GM23248 (cell line): ENCODE measurements at regions not wholly inside any gene's neighbourhood (a gene's known extent, or its start where the extent isn't known, plus 50 kb on each side); places are given as distances from the start of the nearest gene placed in this dataset.

ENCODE experiments used
- DNase-seq: peaks from one replicate; pipeline ENCODE4 v3.0.0-alpha.2; 2015
- H2AFZ ChIP-seq: fragments of 200-600 bp; sonication (generic); 2 replicates; pipeline ENCODE4 v1.6.1; 2016; ENCODE audit warnings: antibody characterized with exemption
- H3F3A ChIP-seq: fragments of 200-600 bp; sonication (generic); 2 replicates; pipeline ENCODE4 v1.6.1; 2016; ENCODE audit warnings: mild to moderate bottlenecking, antibody characterized with exemption, mixed run types; ENCODE audit not compliant: insufficient read depth
- H3K27ac ChIP-seq: fragments of 200-600 bp; sonication (generic); 2 replicates; pipeline ENCODE4 v1.5.1; 2016; ENCODE audit warnings: mild to moderate bottlenecking
- H3K27me3 ChIP-seq: fragments of 200-600 bp; sonication (generic); replicated peaks from 2 replicates; pipeline ENCODE4 v1.6.1; 2016; ENCODE audit warnings: mild to moderate bottlenecking; ENCODE audit not compliant: insufficient read depth
- H3K36me3 ChIP-seq: fragments of 200-600 bp; sonication (generic); 2 replicates; pipeline ENCODE4 v1.6.1; 2016; ENCODE audit warnings: low read depth, mild to moderate bottlenecking
- H3K4me1 ChIP-seq: fragments of 200-600 bp; sonication (generic); 2 replicates; pipeline ENCODE4 v1.6.1; 2016; ENCODE audit warnings: mild to moderate bottlenecking; ENCODE audit not compliant: insufficient read depth
- H3K4me2 ChIP-seq: fragments of 200-600 bp; sonication (generic); one replicate; pipeline ENCODE4 v1.6.1; 2016; ENCODE audit warnings: mild to moderate bottlenecking; ENCODE audit not compliant: unreplicated experiment
- H3K4me3 ChIP-seq: fragments of 200-600 bp; sonication (generic); 2 replicates; pipeline ENCODE4 v1.5.1; 2016; ENCODE audit warnings: mild to moderate bottlenecking
- H3K79me2 ChIP-seq: fragments of 200-600 bp; sonication (generic); 2 replicates; pipeline ENCODE4 v1.6.1; 2016; ENCODE audit warnings: mild to moderate bottlenecking; ENCODE audit not compliant: insufficient read depth
- H3K9ac ChIP-seq: fragments of 200-600 bp; sonication (generic); 2 replicates; pipeline ENCODE4 v1.6.1; 2016; ENCODE audit warnings: mild to moderate bottlenecking
- H3K9me2 ChIP-seq: fragments of 200-600 bp; sonication (generic); 2 replicates; pipeline ENCODE4 v1.6.1; 2016; ENCODE audit warnings: mixed run types, mild to moderate bottlenecking, moderate library complexity; ENCODE audit not compliant: insufficient read depth
- H3K9me3 ChIP-seq: fragments of 200-600 bp; sonication (generic); one replicate; pipeline ENCODE4 v1.6.1; 2017; ENCODE audit warnings: low read depth
- H4K20me1 ChIP-seq: fragments of 200-600 bp; sonication (generic); 2 replicates; pipeline ENCODE4 v1.6.0; 2016; ENCODE audit not compliant: insufficient read depth
- EZH2 ChIP-seq: fragments of 200-600 bp; sonication (generic); IDR thresholded peaks from 2 replicates; pipeline ENCODE4 v1.6.1; 2018; ENCODE audit warnings: antibody characterized with exemption, mild to moderate bottlenecking; ENCODE audit not compliant: insufficient read depth, poor library complexity, severe bottlenecking
- EZH2phosphoT487 ChIP-seq: fragments of 200-600 bp; sonication (generic); IDR thresholded peaks from 2 replicates; pipeline ENCODE4 v1.6.1; 2018; ENCODE audit warnings: antibody characterized with exemption, moderate library complexity, mild to moderate bottlenecking, low read depth; ENCODE audit not compliant: insufficient read depth
- WGBS, 2 experiments: methylation state at CpG; one replicate each; pipeline ENCODE4 v1.1.6; 2015 to 2017; ENCODE audit warnings: low lambda C conversion rate in 2 of 2, low coverage in 1 of 2; ENCODE audit errors: missing lambda C conversion rate in 2 of 2; 5-methylcytosine and 5-hydroxymethylcytosine counted together
- in situ Hi-C: fragments of 300-500 bp; cut with MboI; formaldehyde crosslinking; loops from 2 replicates; pipeline ENCODE4 v1.15.0; 2020

- Histone ChIP-seq H3K4me2 (no peak overlapping the region), H3K27me3 (no peaks in the 10 kb centered on the region), H3K9me2 (no peaks in the 10 kb centered on the region), H3K9me3 (no peaks in the 10 kb centered on the region), H3K79me2 (no peaks in the 10 kb centered on the region), H4K20me1 (no peaks in the 10 kb centered on the region), H3K4me1 (no peaks in the 10 kb centered on the region), H3K4me3 (no peak overlapping the region), H2AFZ (no peak overlapping the region), H3F3A (no peaks in the 10 kb centered on the region), H3K27ac (no peak overlapping the region), H3K36me3 (no peaks in the 10 kb centered on the region), H3K9ac (no peak overlapping the region)
- WGBS, 2 experiments: 45 to 52% methylated on average over 5 of the region's 5 CpGs
- no peak for TF ChIP-seq EZH2
- TF ChIP-seq EZH2phosphoT487: no peak
- in situ Hi-C loops: no loop called here
- no peak for DNase-seq
Observed at GRCh38 chr4:12966726-12967125, 517.4 kb downstream of the RAB28 start.

GRCh38 chr4:12965334-12965733 lies 518.8 kb downstream of the RAB28 start:
- Histone ChIP-seq H3K9me3 (no peaks in the 10 kb centered on the region), H3K36me3 (no peaks in the 10 kb centered on the region), H3K27ac (no peak overlapping the region), H2AFZ (no peak overlapping the region), H3K4me3 (no peak overlapping the region), H4K20me1 (no peaks in the 10 kb centered on the region), H3K4me2 (no peak overlapping the region), H3K9me2 (no peaks in the 10 kb centered on the region), H3K79me2 (no peaks in the 10 kb centered on the region), H3K27me3 (no peaks in the 10 kb centered on the region), H3K4me1 (no peaks in the 10 kb centered on the region), H3K9ac (no peak overlapping the region), H3F3A (no peaks in the 10 kb centered on the region)
- 35 to 47% methylated on average over 4 of the region's 4 CpGs for WGBS, 2 experiments
- no peak for TF ChIP-seq EZH2phosphoT487
- no peak for TF ChIP-seq EZH2
- in situ Hi-C loops: no loop called here
- DNase-seq: no peak

DNA sequence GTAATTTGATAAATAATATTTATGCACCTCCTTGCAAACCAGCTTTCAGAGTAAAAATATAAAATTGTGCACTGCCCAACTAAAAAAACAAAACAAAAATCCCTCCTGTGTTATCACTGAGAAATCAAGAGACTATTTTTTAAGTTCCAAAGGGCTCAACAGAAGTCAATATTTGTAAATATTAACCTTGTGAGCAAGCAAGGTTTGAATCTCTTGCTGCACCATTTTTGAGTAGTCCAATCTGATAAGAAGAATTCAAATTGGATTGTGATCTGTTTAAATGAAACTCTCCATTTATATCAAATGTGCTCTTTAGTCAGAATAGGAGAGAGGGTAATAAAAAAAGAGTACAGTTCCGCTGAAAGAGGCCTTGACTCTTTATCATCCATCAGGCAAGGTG lies 520.2 kb downstream of the RAB28 start:
- no peaks in the 10 kb centered on the region for H3K36me3 ChIP-seq

DNA sequence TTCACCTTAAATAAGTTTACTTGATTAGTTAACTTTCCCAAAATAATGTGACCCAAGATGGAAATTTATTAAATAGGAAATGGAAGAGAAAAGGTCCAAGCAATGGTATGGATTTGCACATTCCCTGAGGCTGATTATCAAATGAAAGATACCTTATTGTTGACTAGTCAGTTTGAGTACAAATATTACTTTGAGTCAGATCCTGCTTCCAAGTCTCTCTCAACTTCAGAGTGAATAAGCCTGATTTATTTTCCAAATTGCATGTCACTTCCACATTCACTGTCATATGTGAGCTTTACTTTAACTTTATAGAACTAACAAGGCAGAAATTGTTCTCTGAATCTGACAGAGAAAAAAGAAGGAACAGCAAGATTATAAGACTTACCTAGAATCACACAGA lies 520.8 kb downstream of the RAB28 start:
- no peak overlapping the region for H3K4me3 ChIP-seq
- no peaks in the 10 kb centered on the region for H3K79me2 ChIP-seq
- no peaks in the 10 kb centered on the region for H3K36me3 ChIP-seq
- no peaks in the 10 kb centered on the region for H3K27me3 ChIP-seq
- H3K9me2 ChIP-seq: no peaks in the 10 kb centered on the region
- TF ChIP-seq EZH2 (no peak), EZH2phosphoT487 (no peak)
- in situ Hi-C loops: no loop called here
- H2AFZ ChIP-seq: no peak overlapping the region
- no peak for DNase-seq
- no peak overlapping the region for H3K4me2 ChIP-seq
- no peaks in the 10 kb centered on the region for H4K20me1 ChIP-seq
- H3F3A ChIP-seq: no peaks in the 10 kb centered on the region
- no peaks in the 10 kb centered on the region for H3K9me3 ChIP-seq
- no peak overlapping the region for H3K9ac ChIP-seq
- no peak overlapping the region for H3K27ac ChIP-seq
- no peaks in the 10 kb centered on the region for H3K4me1 ChIP-seq

More for the DNA sequence above, 520.2 kb downstream of the RAB28 start:
- no peaks in the 10 kb centered on the region for H3K9me2 ChIP-seq
- H3K27me3 ChIP-seq: no peaks in the 10 kb centered on the region
- H3K4me2 ChIP-seq: no peak overlapping the region
- H3K4me3 ChIP-seq: no peak overlapping the region
- no peaks in the 10 kb centered on the region for H3F3A ChIP-seq
- in situ Hi-C loops: no loop called here
- H3K9me3 ChIP-seq: no peaks in the 10 kb centered on the region
- H3K27ac ChIP-seq: no peak overlapping the region
- no peak for DNase-seq
- H3K9ac ChIP-seq: no peak overlapping the region
- no peaks in the 10 kb centered on the region for H3K79me2 ChIP-seq
- H4K20me1 ChIP-seq: no peaks in the 10 kb centered on the region
- 43 to 67% methylated on average over 1 of the region's 1 CpG for WGBS, 2 experiments
- TF ChIP-seq EZH2phosphoT487 (no peak), EZH2 (no peak)
- H3K4me1 ChIP-seq: no peaks in the 10 kb centered on the region
- H2AFZ ChIP-seq: no peak overlapping the region

DNA sequence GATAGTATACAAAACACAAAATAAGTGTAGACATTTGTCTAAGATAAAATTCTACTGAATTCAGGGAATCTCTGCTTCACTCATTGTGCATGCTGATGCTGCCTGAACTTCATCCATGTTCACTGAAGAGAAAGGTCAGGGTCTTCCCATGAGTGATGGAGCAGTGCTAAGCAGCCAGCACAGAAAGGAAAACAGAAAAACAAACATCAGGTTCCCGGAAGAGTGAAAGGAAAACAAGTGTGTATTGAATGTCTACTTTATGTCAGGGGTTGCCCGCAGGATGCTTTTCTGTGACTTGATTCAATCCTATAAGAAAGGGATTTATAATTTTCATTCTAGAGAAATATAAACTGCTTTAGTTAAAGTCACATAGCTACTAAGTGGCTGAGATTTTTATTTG lies 522.4 kb downstream of the RAB28 start:
- H3K79me2 ChIP-seq: no peaks in the 10 kb centered on the region
- no peaks in the 10 kb centered on the region for H4K20me1 ChIP-seq
- in situ Hi-C loops: no loop called here
- no peaks in the 10 kb centered on the region for H3K27me3 ChIP-seq
- H2AFZ ChIP-seq: no peak overlapping the region
- no peaks in the 10 kb centered on the region for H3K9me3 ChIP-seq
- no peak overlapping the region for H3K9ac ChIP-seq
- no peaks in the 10 kb centered on the region for H3K9me2 ChIP-seq
- no peaks in the 10 kb centered on the region for H3K4me1 ChIP-seq
- H3K4me3 ChIP-seq: no peak overlapping the region
- no peak overlapping the region for H3K4me2 ChIP-seq
- no peak for DNase-seq
- H3F3A ChIP-seq: no peaks in the 10 kb centered on the region
- H3K36me3 ChIP-seq: no peaks in the 10 kb centered on the region
- TF ChIP-seq EZH2 (no peak), EZH2phosphoT487 (no peak)
- WGBS, 2 experiments: 46 to 49% methylated on average over 2 of the region's 2 CpGs
- H3K27ac ChIP-seq: no peak overlapping the region
